ENCODE measurements at regions not wholly inside any gene's neighbourhood (a gene's known extent, or its start where the extent isn't known, plus 50 kb on each side); places are given as distances from the start of the nearest gene placed in this dataset.

DNA sequence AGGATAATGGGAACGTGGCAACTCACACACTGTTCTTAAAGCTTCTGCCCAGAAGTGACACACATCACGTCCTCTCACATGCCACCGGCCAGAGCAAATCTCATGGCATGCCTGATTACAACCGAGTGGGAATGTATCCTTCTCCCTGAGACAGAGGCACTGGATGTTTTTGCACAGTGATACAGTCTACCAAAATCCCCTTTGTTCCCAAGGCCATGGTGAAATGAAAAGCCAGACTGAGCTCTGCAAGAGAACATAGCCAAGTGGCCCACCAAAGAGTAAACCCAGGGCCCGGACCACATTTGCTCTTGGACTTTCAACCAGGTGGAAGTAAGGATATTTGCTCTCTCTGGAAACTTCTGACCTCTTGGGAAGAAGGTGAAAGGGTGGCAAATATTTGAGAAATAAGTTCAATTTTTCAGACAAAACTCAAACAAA, 186.2 kb upstream of the STT3B start:
- DNase-seq: no peak

DNA sequence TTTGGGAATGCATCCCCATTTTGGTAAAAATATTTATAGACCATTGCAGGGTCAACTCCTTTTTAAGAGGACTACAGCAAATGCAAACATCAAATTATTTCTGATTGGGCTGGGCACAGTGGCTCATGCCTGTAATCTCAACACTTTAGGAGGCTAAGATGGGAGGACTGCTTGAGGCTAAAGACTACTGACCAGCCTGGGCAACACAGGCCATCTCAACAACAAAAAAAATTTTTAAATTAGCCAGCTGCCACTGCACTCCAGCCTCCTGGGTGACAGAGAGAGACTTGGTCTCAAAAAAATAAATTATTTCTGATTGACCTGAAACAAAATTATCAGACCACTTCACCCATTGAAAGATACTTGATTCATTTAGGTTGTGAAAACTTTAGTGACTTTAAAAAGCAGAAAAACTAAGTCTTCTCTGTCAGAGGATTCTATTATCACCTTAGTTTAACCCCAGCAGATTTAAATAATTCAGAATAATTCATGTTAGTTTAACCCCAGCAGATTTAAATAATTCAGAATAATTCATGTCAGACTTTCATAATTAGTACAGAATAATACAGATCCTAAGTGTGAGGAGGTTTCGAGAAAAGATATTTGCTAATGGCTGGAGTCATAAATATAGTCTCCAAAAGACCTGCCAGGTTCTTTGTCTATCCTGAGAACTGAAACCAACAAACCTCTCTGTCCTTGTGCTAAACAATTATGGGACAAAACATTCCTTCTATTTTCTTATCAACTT, 183.6 kb upstream of the STT3B start:
- no peak for DNase-seq

GRCh38 chr3:31350307-31350706, 182.4 kb upstream of the STT3B start:
- DNase-seq: no peak

DNA sequence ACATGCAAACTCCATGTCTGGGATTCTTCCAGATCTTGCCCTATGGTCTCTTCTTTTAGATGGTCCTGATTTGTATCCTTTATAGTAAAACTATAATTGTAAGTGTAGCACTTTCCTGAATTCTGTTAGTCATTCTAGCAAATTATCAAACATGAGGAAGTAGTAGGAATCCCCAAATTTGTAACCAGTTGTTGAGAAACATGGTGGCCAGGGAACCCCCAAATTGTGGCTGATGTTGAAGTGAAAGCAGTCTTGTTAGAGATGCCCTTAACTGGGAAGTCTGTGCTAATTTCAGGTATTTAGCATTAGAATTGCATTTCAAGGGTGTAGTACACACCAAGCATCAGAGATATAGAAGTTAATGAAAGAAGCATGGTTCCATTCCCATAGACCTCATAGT, 180.4 kb upstream of the STT3B start:
- DNase-seq: no peak

GRCh38 chr3:31353166-31353565, 179.6 kb upstream of the STT3B start:
- no peak for DNase-seq

DNA sequence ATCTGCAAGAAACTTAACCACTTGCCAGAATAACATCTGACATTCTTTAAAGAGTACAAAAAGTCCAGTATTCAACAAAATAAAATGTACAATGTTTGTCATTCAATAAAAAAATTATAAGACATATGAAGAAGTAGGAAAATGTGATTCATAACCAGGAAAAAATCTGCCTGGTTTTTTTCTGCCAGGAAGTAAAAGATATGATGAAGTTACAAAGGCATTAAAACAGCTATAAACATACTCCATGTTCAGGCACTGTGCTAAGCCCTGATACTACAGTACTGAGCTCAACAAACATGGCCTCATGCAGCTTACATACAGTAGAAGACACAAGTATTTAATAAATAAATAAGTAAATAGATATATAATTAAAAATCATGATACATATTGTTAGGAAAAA, 178.4 kb upstream of the STT3B start:
- DNase-seq: no peak

DNA sequence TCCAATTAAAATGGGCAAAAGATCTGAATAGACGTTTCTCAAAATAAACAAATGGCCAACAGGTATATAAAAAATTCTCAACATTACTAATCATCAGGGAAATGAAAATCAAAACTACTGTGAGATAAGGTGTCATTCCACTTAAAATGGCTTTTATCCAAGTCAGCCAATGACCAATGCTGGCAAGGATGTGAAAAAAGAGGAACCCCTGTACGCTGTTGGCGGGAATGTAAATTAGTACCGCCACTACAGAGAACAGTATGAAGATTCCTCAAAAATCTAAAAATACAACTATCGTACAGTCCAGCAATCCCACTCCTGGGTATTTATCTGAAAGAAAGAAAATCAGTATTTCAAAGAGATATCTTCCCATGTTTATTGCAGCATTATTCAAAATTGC, 176.9 kb upstream of the STT3B start:
- no peak for DNase-seq

GRCh38 chr3:31356941-31357340, 175.8 kb upstream of the STT3B start:
- no peak for DNase-seq

DNA sequence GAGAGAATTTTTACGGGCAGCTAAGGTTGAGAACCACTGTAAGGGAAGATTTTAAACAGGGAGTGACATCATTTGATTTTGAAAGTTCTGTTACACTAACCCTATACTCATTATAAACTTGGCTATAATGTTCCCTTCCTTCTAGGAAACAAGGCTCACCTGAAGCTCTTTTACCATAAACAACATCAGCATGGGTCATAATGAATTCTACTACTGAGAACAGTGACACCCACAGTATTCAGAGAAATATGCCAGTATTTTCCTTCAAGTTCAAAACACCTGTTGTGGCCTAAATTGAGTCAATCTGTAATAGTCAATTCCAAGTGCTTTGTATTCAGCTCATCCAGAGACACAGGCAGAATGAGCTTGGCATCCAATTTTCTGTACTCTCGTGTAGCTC, 175.3 kb upstream of the STT3B start:
- no peak for DNase-seq

DNA sequence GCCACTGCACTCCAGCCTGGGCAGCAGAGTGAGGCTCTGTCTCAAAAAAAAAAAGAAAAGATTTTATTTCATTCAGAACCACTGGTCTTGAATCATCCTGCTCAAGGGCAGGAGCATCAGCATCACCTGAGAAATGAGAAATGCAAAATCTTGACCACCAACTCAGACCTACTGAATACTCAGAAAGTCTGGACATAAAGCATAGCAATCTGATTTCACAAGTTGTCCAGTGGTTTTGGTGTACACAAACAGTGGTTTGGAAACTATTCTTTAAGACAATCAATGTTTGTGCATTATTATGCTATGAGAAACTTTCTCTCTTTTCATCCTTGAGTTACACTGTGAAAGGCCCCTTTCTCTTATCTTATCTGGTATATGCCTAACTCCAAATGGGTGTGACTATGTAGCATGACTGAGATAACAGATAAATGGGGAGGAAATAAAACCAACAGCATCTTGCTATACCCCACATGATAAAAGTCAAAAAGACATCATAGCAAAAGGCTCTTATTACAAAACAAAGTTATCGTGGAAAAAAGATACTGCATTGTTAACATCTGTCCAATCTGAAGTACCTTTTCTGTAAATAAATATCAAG, 174.2 kb upstream of the STT3B start:
- no peak for DNase-seq

DNA sequence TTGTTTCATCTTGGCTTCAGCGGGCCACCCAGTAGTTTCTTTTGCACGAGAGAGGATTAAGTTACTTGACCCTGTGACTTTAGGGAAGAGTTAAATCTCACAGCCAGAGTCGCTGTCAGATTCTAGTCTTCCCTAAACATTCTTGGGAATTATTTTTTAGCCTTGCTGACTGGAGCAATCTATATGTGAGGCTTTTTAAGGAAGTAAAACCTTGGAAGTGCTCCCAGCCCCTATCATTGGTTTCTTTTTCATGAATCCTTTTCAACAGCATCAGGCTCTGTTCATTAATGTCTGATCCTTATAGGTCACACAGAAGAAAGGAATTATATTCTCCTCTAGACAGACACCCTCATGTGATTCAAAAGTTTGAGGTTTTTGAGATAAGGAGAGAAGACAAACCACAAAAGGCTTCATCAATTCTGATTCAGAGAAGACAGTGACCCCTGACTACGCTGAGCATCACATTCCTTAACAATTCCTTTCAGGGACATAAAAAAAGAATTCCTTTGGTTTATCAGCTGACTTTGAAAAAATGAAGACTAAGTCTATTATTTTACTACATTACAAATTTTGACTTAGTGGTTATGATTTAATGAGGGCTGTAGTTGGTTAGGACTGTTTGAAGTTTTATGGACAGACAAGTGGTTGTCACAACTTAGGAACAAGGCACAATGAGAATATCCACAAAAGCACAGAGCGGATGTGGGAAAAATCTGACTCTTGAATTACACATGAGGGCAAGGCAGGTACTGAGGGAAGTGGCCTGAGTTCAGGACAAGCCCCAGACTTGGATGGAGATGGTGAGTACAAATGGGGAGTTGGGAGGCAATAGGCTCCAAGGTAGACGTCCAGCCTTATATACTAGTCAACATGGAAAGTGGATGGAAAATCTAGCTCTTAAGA, 171.1 kb upstream of the STT3B start:
- DNase-seq: no peak

DNA sequence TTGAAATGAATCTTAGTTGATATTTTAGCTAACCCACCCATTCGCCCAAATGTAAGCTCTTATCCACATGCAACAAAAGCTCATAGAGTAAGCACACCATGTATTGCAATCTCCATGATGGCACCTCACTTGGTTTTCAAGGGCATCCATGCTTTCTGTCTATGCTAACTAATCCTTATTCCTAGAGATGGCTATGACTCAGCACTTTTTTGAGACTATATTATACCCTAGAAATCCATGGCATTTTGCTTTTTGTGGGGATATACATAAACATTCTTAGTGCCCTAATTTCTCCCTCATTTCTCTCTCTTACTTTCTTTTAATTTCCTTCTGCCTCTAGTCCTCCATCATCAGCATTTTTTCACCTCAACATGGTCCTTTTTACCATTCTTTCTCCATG, 168.5 kb upstream of the STT3B start:
- DNase-seq: no peak

DNA sequence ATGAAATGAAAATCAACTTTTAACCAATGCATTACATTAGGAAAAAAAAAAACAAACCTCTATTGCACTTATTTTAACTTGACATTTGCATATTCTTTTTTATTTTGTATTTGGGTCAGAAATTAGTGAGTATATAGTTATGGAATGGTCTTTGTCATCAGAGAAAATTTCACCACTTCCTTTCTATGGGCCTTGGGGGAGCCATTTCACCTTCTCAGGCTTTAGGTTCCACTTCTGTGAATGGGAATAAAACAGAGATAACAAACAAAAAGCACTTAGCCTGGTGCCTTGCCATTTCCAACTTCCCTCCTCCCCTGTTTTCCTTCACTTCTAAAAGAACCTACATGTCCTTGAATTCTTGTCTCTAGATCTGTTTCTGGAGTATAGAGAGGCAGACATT, 168.0 kb upstream of the STT3B start:
- no peak for DNase-seq

DNA sequence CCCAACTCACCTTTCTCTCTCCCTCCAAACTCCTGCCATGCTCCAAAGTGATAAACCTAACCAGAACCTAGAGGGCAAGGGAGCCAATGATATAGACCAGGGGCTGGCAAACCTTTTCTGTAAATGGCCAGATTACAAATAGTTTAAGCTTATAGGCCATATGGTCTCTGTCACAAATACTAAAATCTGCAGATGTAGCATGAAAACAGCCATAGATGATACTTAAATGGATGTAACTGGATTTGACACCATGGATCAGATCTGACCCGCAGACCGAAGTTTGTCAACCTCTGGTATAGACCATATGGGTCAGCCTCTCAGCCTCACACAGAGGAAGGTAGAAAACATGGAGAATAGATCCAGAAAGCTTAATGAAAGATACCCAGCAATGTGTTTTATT, 165.2 kb upstream of the STT3B start:
- DNase-seq: no peak

GRCh38 chr3:31369637-31370379, 162.9 kb upstream of the STT3B start:
- DNase-seq: no peak

DNA sequence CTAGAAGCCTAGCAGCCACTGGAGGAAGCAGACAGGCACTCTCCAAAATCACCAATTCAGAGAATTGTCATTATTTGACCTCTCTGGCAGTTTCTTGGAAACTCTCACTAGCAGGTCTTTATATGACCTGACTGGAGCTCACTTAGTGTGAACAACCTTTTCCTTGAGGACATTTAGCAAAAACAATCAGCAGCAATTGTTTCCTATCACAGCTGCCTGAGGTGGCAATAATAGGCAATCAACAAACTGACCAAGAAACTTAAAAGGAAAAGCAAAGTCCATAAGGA, 162.4 kb upstream of the STT3B start:
- DNase-seq: no peak

GRCh38 chr3:31370681-31371080, 162.0 kb upstream of the STT3B start:
- no peak for DNase-seq

- no peak for DNase-seq
These were observed 161.1 kb upstream of the STT3B start for GRCh38 chr3:31371484-31372177.

DNA sequence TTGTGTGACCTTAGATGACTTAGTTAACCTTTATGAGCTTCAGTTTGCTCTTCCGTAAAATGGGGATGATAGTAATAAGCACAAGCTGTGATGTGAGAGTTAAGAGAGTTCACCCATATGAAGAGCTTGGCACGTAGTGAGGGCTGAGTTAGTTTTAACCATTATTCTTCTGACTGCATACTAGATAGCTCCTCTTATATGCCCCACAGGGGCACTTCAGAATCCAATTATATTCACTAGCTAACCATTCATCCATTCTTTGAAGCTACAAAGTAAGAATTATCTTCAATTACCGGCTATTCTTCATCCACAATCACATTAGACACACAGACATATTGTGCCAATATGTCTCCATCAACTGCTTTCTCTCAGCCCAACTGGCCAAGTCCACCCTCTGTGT, 159.0 kb upstream of the STT3B start:
- no peak for DNase-seq

- DNase-seq: no peak
These were observed 155.6 kb upstream of the STT3B start for GRCh38 chr3:31377045-31377642.

DNA sequence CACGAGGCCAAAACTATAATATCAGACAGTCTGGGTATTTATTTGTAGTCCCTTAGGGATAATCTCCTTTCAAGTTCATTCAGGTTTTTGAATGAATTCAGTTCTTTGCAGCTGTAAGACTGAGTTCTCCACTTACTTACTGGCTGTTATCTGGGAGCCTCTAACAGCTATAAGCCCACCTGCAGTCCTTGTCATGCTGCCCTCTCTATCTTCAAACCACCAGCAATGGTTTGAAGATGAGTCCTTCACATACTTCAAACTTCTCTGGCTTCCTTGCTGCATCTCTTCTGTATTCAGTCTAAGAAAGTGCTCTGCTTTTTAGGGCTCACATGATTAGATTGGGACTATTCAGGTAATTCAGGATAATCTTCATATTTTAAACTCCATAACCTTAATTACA, 154.5 kb upstream of the STT3B start:
- DNase-seq: no peak

Data from muscle of arm (tissue), 1 donor.